Peyer's patch (tissue), 4 donors: ENCODE measurements at regions not wholly inside any gene's neighbourhood (a gene's known extent, or its start where the extent isn't known, plus 50 kb on each side); places are given as distances from the start of the nearest gene placed in this dataset.

Experiments
- DNase-seq, 3 donors: peaks; one replicate each; pipeline ENCODE4 v3.0.0-alpha.2; 2017 to 2019
- H3K27ac ChIP-seq, 4 donors: fragments of 200-600 bp; sonication (generic); one replicate each; pipeline ENCODE4 v1.5.1; 2016 to 2019
- H3K27me3 ChIP-seq, 2 donors: fragments of 200-600 bp; sonication (generic); one replicate each; pipeline ENCODE4 v1.5.1; 2019
- H3K36me3 ChIP-seq, 3 donors: fragments of 200-600 bp; sonication (generic); one replicate each; pipeline ENCODE4 v1.5.1; 2016 to 2019
- H3K4me1 ChIP-seq, 4 donors: fragments of 200-600 bp; sonication (generic); one replicate each; pipeline ENCODE4 v1.5.1; 2016 to 2019
- H3K4me3 ChIP-seq, 4 donors: fragments of 200-600 bp; sonication (generic); 1 replicate in 3 of 4; 2 replicates in 1 of 4; pipeline ENCODE4 v1.5.1; 2016 to 2019; ENCODE audit warnings: mild to moderate bottlenecking in 1 of 4
- H3K9me3 ChIP-seq, 4 donors: fragments of 200-600 bp; sonication (generic); one replicate each; pipeline ENCODE4 v1.5.1; 2016 to 2019; ENCODE audit warnings: mild to moderate bottlenecking in 1 of 4
- POLR2A ChIP-seq, 2 donors: fragments of 450-650 bp; IDR thresholded peaks; one replicate each; pipeline ENCODE4 v1.5.1; 2017; ENCODE audit warnings: antibody characterized with exemption in 2 of 2, mild to moderate bottlenecking in 2 of 2, moderate library complexity in 2 of 2
- TF ChIP-seq, protein P1 (sequence below), 6 experiments: fragments of 450-650 bp in 4 of 6; fragments of 200-600 bp in 2 of 6; sonication (generic) in 1 of 6; IDR thresholded peaks; one replicate each; pipeline ENCODE4 v1.5.1; 2017 to 2019; ENCODE audit warnings: antibody characterized with exemption in 6 of 6, mild to moderate bottlenecking in 3 of 6, moderate library complexity in 1 of 6

DNA sequence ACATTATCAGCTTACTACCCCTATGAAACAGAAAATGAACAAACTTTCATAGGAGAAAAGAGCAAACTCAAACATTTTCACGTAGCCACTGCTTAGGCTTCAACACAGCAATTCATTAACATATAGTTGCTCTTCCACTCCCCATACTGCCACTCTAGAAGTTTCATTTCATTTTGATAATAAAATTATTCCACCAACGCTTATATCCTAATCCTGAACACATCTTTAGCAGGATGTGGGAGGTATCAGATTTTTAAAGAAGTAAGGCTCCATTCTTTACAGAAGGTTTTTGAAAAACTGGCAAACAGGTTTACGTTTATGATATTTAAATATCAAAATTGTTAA lies 77.5 kb upstream of the ANK3 start:
- no peak for DNase-seq
- H3K36me3 ChIP-seq = no peaks in the 10 kb centered on the region
- H3K9me3 ChIP-seq = no peaks in the 10 kb centered on the region
- no peak overlapping the region for H3K27ac ChIP-seq
- no peak for TF ChIP-seq POLR2A (IDR thresholded peaks at IDR 0.05)
- TF ChIP-seq, protein P1, sequence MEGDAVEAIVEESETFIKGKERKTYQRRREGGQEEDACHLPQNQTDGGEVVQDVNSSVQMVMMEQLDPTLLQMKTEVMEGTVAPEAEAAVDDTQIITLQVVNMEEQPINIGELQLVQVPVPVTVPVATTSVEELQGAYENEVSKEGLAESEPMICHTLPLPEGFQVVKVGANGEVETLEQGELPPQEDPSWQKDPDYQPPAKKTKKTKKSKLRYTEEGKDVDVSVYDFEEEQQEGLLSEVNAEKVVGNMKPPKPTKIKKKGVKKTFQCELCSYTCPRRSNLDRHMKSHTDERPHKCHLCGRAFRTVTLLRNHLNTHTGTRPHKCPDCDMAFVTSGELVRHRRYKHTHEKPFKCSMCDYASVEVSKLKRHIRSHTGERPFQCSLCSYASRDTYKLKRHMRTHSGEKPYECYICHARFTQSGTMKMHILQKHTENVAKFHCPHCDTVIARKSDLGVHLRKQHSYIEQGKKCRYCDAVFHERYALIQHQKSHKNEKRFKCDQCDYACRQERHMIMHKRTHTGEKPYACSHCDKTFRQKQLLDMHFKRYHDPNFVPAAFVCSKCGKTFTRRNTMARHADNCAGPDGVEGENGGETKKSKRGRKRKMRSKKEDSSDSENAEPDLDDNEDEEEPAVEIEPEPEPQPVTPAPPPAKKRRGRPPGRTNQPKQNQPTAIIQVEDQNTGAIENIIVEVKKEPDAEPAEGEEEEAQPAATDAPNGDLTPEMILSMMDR (IDR thresholded peaks at IDR 0.05) = no peak
- H3K4me3 ChIP-seq = no peak overlapping the region
- no peaks in the 10 kb centered on the region for H3K4me1 ChIP-seq
- no peaks in the 10 kb centered on the region for H3K27me3 ChIP-seq

DNA sequence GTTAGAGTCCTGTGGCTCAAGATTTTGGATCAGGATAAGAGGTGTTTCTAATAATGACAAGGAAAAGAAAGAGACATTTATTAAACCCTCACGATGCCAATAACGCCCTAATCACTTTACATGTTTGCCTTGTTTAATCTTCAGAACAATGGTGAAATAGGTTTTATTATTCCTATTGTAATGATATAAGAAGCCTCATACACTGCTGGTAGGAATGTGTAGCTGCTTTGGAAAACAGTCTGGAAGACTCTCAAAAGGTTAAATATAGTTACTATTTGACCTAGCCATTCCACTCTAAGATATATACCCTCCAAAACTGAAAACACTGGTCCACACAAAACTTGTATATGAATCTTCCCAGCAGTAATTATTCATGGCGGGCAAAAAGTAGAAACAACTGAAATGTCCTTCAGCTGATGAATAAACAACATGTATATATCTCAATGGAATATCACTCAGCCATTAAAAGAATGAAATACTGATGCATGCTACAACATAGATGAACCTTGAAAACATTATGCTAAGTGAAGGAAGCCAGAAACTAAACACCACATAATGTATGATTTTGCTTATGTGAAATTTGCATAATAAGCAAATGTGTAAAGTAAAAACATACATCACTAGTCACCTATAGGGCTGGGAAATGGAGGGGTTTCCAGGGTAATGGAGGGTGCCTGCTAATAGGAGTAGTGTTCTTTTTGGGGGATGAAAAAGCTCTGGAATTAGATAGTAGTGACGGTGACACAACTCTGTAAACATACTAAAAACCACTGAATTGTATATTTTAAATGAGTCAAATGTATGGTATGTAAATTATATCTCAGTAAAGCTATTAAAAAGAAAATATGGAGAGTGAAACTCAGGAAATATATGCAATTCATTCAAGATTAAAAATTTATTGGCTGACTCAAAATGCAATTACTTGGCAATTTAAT lies 76.9 kb upstream of the ANK3 start:
- Histone ChIP-seq H3K27ac (no peak overlapping the region), H3K4me1 (no peaks in the 10 kb centered on the region), H3K27me3 (no peaks in the 10 kb centered on the region), H3K36me3 (no peaks in the 10 kb centered on the region), H3K9me3 (no peaks in the 10 kb centered on the region), H3K4me3 (no peak overlapping the region)
- DNase-seq = no peak
- no peak for TF ChIP-seq POLR2A (IDR thresholded peaks at IDR 0.05)
- TF ChIP-seq, protein P1 (IDR thresholded peaks at IDR 0.05) = no peak

DNA sequence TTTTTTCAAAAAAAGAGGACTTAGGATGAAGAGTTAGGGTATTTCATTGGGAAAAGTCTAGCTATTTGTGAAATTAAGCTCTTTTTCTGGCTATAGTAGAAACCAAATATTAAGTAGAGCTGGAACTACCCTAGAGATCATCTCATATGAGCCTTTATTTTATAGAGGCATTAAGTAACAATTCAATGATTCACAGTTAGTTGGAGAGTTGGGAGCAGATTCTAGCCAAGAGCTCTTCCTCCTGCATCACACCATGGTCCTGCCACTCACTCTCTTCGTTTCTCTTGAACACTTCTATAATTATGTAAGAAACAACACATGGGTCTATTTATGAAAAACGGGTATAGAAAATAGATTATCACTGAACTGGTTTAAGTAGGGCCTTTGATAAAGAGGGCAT lies 76.1 kb upstream of the ANK3 start:
- TF ChIP-seq POLR2A (IDR thresholded peaks at IDR 0.05) = no peak
- TF ChIP-seq, protein P1 (IDR thresholded peaks at IDR 0.05) = no peak
- H3K4me3 ChIP-seq = no peak overlapping the region

DNA sequence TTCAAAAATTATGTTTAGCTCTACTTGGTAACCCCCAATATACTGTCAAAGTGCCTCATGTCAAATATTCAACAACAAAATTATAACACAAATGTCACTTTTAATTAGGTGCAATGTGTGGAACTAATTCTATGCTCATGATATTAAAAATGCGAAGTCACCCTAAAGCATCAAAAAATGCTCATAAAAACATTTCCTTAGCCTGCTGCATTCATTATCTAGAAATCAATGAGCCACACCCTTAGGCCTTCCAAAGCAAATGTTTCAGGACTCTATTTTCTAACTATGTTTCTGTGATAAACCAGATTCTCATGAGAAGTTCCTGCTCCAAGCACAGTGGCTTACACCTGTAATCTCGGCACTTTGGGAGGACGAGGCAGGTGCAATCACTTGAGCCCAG lies 75.0 kb upstream of the ANK3 start:
- H3K27ac ChIP-seq = no peak overlapping the region
- no peaks in the 10 kb centered on the region for H3K9me3 ChIP-seq
- H3K36me3 ChIP-seq = no peaks in the 10 kb centered on the region
- H3K4me3 ChIP-seq = no peak overlapping the region
- no peaks in the 10 kb centered on the region for H3K27me3 ChIP-seq
- no peak for DNase-seq
- no peaks in the 10 kb centered on the region for H3K4me1 ChIP-seq
- no peak for TF ChIP-seq POLR2A (IDR thresholded peaks at IDR 0.05)
- TF ChIP-seq, protein P1 (IDR thresholded peaks at IDR 0.05) = no peak

More for the DNA sequence above, 76.1 kb upstream of the ANK3 start:
- no peak for DNase-seq
- H3K27ac ChIP-seq = no peak overlapping the region
- H3K36me3 ChIP-seq = no peaks in the 10 kb centered on the region
- H3K4me1 ChIP-seq = no peaks in the 10 kb centered on the region
- no peaks in the 10 kb centered on the region for H3K9me3 ChIP-seq
- H3K27me3 ChIP-seq = no peaks in the 10 kb centered on the region

DNA sequence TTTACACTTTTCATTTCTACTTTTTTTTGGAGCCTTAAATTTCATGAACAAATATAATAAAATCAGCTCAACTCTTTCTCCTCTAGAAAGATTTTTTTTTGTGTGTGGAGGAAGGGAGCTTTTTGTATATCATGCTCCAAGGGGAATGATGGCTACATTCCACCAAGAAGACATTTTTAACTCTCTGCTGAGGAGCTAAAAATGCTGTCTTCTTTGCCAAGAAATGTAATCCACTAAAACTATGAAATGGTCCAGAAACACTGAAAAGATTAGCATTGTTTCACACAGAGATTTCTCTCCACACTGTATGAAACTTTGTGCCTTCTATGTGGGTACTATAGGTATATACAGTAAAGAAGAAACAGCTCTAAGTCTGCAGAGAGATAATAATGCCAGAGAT lies 74.1 kb upstream of the ANK3 start:
- Histone ChIP-seq H3K4me1 (no peaks in the 10 kb centered on the region), H3K27ac (no peak overlapping the region), H3K36me3 (no peaks in the 10 kb centered on the region), H3K27me3 (no peaks in the 10 kb centered on the region), H3K4me3 (no peak overlapping the region), H3K9me3 (no peaks in the 10 kb centered on the region)
- TF ChIP-seq, protein P1 (IDR thresholded peaks at IDR 0.05) = no peak
- no peak for TF ChIP-seq POLR2A (IDR thresholded peaks at IDR 0.05)
- DNase-seq = no peak
